Muscle of leg (tissue), 3 donors: ENCODE measurements at regions not wholly inside any gene's neighbourhood (a gene's known extent, or its start where the extent isn't known, plus 50 kb on each side); places are given as distances from the start of the nearest gene placed in this dataset.

Experiments used
- DNase-seq: peaks from one replicate; pipeline ENCODE4 v3.0.0; 2013
- H3K27ac ChIP-seq: one replicate; pipeline ENCODE4 v1.5.1; 2013; ENCODE audit warnings: mild to moderate bottlenecking, low read length, control low read depth
- H3K27me3 ChIP-seq: one replicate; pipeline ENCODE4 v1.6.1; 2013; ENCODE audit warnings: low read length; ENCODE audit not compliant: control insufficient read depth, insufficient read depth
- H3K36me3 ChIP-seq: one replicate; pipeline ENCODE4 v1.6.1; 2013; ENCODE audit warnings: low read length; ENCODE audit not compliant: control insufficient read depth, insufficient read depth
- H3K4me1 ChIP-seq: one replicate; pipeline ENCODE4 v1.6.1; 2013; ENCODE audit warnings: low read length; ENCODE audit not compliant: control insufficient read depth, insufficient read depth
- H3K4me3 ChIP-seq: one replicate; pipeline ENCODE4 v1.5.1; 2013; ENCODE audit warnings: low read length, control low read depth
- H3K9me3 ChIP-seq: replicated peaks from 2 replicates; pipeline ENCODE4 v1.6.1; 2013; ENCODE audit warnings: low read depth, low read length; ENCODE audit not compliant: control insufficient read depth
- WGBS: methylation state at CpG from one replicate; pipeline ENCODE4 v1.1.5; 2013; ENCODE audit warnings: missing lambda C conversion rate; ENCODE audit not compliant: insufficient coverage; 5-methylcytosine and 5-hydroxymethylcytosine counted together

GRCh38 chr14:96637521-96637920 lies 135.3 kb downstream of the PAPOLA start:
- DNase-seq, result no peak
- Histone ChIP-seq H3K27me3 (no peaks in the 10 kb centered on the region), H3K4me3 (no peak overlapping the region), H3K9me3 (no peaks in the 10 kb centered on the region), H3K4me1 (no peaks in the 10 kb centered on the region), H3K27ac (no peak overlapping the region), H3K36me3 (no peaks in the 10 kb centered on the region)
- WGBS, result 88% methylated on average over 2 of the region's 5 CpGs

GRCh38 chr14:96638041-96638855 lies 136.1 kb downstream of the PAPOLA start:
- H3K4me1 ChIP-seq, result no peaks in the 10 kb centered on the region
- H3K4me3 ChIP-seq, result no peak overlapping the region
- no peaks in the 10 kb centered on the region for H3K27me3 ChIP-seq
- H3K9me3 ChIP-seq, result no peaks in the 10 kb centered on the region
- H3K36me3 ChIP-seq, result no peaks in the 10 kb centered on the region
- H3K27ac ChIP-seq, result no peak overlapping the region
- 86% methylated on average over 9 of the region's 12 CpGs for WGBS
- DNase-seq, result no peak

GRCh38 chr14:96639550-96639949 lies 137.4 kb downstream of the PAPOLA start:
- Histone ChIP-seq H3K4me1 (no peaks in the 10 kb centered on the region), H3K27me3 (no peaks in the 10 kb centered on the region), H3K9me3 (no peaks in the 10 kb centered on the region), H3K4me3 (no peak overlapping the region), H3K27ac (no peak overlapping the region), H3K36me3 (no peaks in the 10 kb centered on the region)
- WGBS, result 96% methylated on average over 8 of the region's 8 CpGs
- DNase-seq, result no peak

GRCh38 chr14:96648506-96649326 lies 146.5 kb downstream of the PAPOLA start:
- 86% methylated on average over 4 of the region's 5 CpGs for WGBS

GRCh38 chr14:96649327-96649601 lies 147.1 kb downstream of the PAPOLA start:
- Histone ChIP-seq H3K4me1 (no peaks in the 10 kb centered on the region), H3K27me3 (peaks cover 3% of the 10 kb centered on the region), H3K9me3 (no peaks in the 10 kb centered on the region), H3K27ac (no peak overlapping the region), H3K4me3 (no peak overlapping the region), H3K36me3 (no peaks in the 10 kb centered on the region)
- WGBS, result 75% methylated on average over 2 of the region's 2 CpGs
- DNase-seq, result no peak

More at GRCh38 chr14:96648506-96649326, 146.5 kb downstream of the PAPOLA start:
- peaks cover 3% of the 10 kb centered on the region for H3K27me3 ChIP-seq
- no peaks in the 10 kb centered on the region for H3K36me3 ChIP-seq
- no peaks in the 10 kb centered on the region for H3K9me3 ChIP-seq
- no peaks in the 10 kb centered on the region for H3K4me1 ChIP-seq
- H3K4me3 ChIP-seq, result no peak overlapping the region
- DNase-seq, result no peak
- H3K27ac ChIP-seq, result no peak overlapping the region

- Histone ChIP-seq H3K36me3 (no peaks in the 10 kb centered on the region), H3K27ac (no peak overlapping the region), H3K27me3 (peaks cover 3% of the 10 kb centered on the region), H3K4me3 (no peak overlapping the region), H3K4me1 (no peaks in the 10 kb centered on the region), H3K9me3 (no peaks in the 10 kb centered on the region)
- WGBS, result 100% methylated on average over 1 of the region's 8 CpGs
- DNase-seq, result no peak
These were observed 143.6 kb upstream of the VRK1 start for GRCh38 chr14:96653597-96653996.

GRCh38 chr14:96658611-96659010 lies 138.6 kb upstream of the VRK1 start:
- WGBS, result 100% methylated on average over 3 of the region's 4 CpGs
- H3K9me3 ChIP-seq, result no peaks in the 10 kb centered on the region

GRCh38 chr14:96660123-96660522 lies 137.1 kb upstream of the VRK1 start:
- no CpG with 5 or more reads among the region's 1 CpG for WGBS

More at GRCh38 chr14:96658611-96659010, 138.6 kb upstream of the VRK1 start:
- Histone ChIP-seq H3K4me1 (peaks cover 15% of the 10 kb centered on the region), H3K27ac (no peak overlapping the region), H3K4me3 (no peak overlapping the region), H3K36me3 (no peaks in the 10 kb centered on the region), H3K27me3 (peaks cover 4% of the 10 kb centered on the region)
- DNase-seq, result no peak

GRCh38 chr14:96660667-96661066 lies 136.5 kb upstream of the VRK1 start:
- H3K4me3 ChIP-seq, result no peak overlapping the region
- no peak overlapping the region for H3K27ac ChIP-seq
- no peaks in the 10 kb centered on the region for H3K36me3 ChIP-seq
- no peaks in the 10 kb centered on the region for H3K9me3 ChIP-seq
- DNase-seq, result peak; percentile 7
- peaks cover 15% of the 10 kb centered on the region for H3K4me1 ChIP-seq
- WGBS, result 30% methylated on average over 4 of the region's 4 CpGs
- peaks cover 4% of the 10 kb centered on the region for H3K27me3 ChIP-seq

More at GRCh38 chr14:96660123-96660522, 137.1 kb upstream of the VRK1 start:
- DNase-seq, result no peak
- H3K27me3 ChIP-seq, result peaks cover 4% of the 10 kb centered on the region
- H3K36me3 ChIP-seq, result no peaks in the 10 kb centered on the region
- no peak overlapping the region for H3K27ac ChIP-seq
- peaks cover 15% of the 10 kb centered on the region for H3K4me1 ChIP-seq
- no peaks in the 10 kb centered on the region for H3K9me3 ChIP-seq
- no peak overlapping the region for H3K4me3 ChIP-seq

GRCh38 chr14:96661244-96661969 lies 135.8 kb upstream of the VRK1 start:
- Histone ChIP-seq H3K4me1 (peaks cover 15% of the 10 kb centered on the region), H3K9me3 (peaks cover 2% of the 10 kb centered on the region), H3K4me3 (no peak overlapping the region), H3K27ac (no peak overlapping the region), H3K36me3 (no peaks in the 10 kb centered on the region), H3K27me3 (peaks cover 4% of the 10 kb centered on the region)
- no peak for DNase-seq
